HepG2 (cell line): ENCODE measurements at regions not wholly inside any gene's neighbourhood (a gene's known extent, or its start where the extent isn't known, plus 50 kb on each side); places are given as distances from the start of the nearest gene placed in this dataset.

Experiments used
- ATAC-seq: fragments of 200-7000 bp; cut with Tn5 transposase; 3 replicates; pipeline ENCODE4 v1.9.1; 2020; ENCODE audit warnings: mild to moderate bottlenecking, moderate library complexity
- BruUV-seq: library from RNA; stranded (reverse); fragments of 400-500 nt; replicated peaks from 2 replicates; lab custom pipeline; 2021; lab: Mats Ljungman, UMichigan
- CTCF ChIA-PET: fragments of 300-600 bp; formaldehyde crosslinking; extraction: SDS; loops from one replicate; lab custom pipeline; 2021; ENCODE audit warnings: low total read pairs, inconsistent platforms, low intra/inter-chr PET ratio; lab: Yijun Ruan, JAX
- POLR2A ChIA-PET: fragments of 350-600 bp; sonication (Branson Sonifier 250); formaldehyde crosslinking; loops from one replicate; lab custom pipeline; 2020; ENCODE audit warnings: antibody characterized with exemption, inconsistent platforms; lab: Yijun Ruan, JAX
- DNase-seq: peaks from one replicate; pipeline ENCODE4 v3.0.0-alpha.2; 2015; ENCODE audit warnings: low spot score
- FAIRE-seq: peaks from 3 replicates; lab custom pipeline; 2011; peaks lifted over from hg19 to GRCh38; lab: Jason Lieb, UNC
- H2AFZ ChIP-seq: one replicate; pipeline ENCODE4 v1.6.1; 2011; ENCODE audit warnings: low read length, inconsistent platforms
- H3K27ac ChIP-seq: fragments of 300-600 bp; 3 replicates; pipeline ENCODE4 v1.8.0; 2011; ENCODE audit warnings: mixed run types, mild to moderate bottlenecking, mixed read lengths, low read length, inconsistent platforms; ENCODE audit not compliant: insufficient read depth; ENCODE audit errors: extremely low read length
- H3K27me3 ChIP-seq, 2 experiments: fragments of 200-600 bp in 1 of 2; 2 replicates in 1 of 2; 3 replicates in 1 of 2; pipeline versions ENCODE4 v1.6.0 to v1.8.0; 2011; ENCODE audit warnings: low read length in 2 of 2, mild to moderate bottlenecking in 2 of 2, moderate library complexity in 2 of 2, inconsistent platforms in 1 of 2; ENCODE audit not compliant: insufficient read depth in 2 of 2, control insufficient read depth in 1 of 2
- H3K36me3 ChIP-seq, 2 experiments: fragments of 200-600 bp in 1 of 2; replicated peaks in 1 of 2; 2 replicates in 1 of 2; 3 replicates in 1 of 2; pipeline versions ENCODE4 v1.5.1 to v1.8.0; 2011; ENCODE audit warnings: low read length in 2 of 2, inconsistent platforms in 1 of 2; ENCODE audit not compliant: insufficient read depth in 2 of 2, control insufficient read depth in 1 of 2
- H3K4me1 ChIP-seq: 2 replicates; pipeline ENCODE4 v1.5.1; 2012; ENCODE audit warnings: low read length, inconsistent platforms; ENCODE audit not compliant: insufficient read depth
- H3K4me2 ChIP-seq: 2 replicates; pipeline ENCODE4 v1.6.0; 2011; ENCODE audit warnings: low read depth, low read length, inconsistent platforms
- H3K4me3 ChIP-seq, 3 experiments: fragments of 200-600 bp in 1 of 3; sonication (generic), shearing (Covaris generic) in 1 of 3; replicated peaks in 1 of 3; 2 replicates each; pipeline ENCODE4 v1.5.1; 2011 to 2016; ENCODE audit warnings: low read length in 3 of 3, inconsistent platforms in 2 of 3, low read depth in 2 of 3, mild to moderate bottlenecking in 2 of 3, control low read depth in 1 of 3, mixed read lengths in 1 of 3; ENCODE audit not compliant: insufficient read depth in 1 of 3
- H3K79me2 ChIP-seq: one replicate; pipeline ENCODE4 v1.6.1; 2011; ENCODE audit warnings: low read length, inconsistent platforms; ENCODE audit not compliant: insufficient read depth
- H3K9ac ChIP-seq: 2 replicates; pipeline ENCODE4 v1.6.0; 2011; ENCODE audit warnings: mild to moderate bottlenecking, low read depth, low read length, inconsistent platforms; ENCODE audit not compliant: insufficient read depth
- H3K9me3 ChIP-seq: 2 replicates; pipeline ENCODE4 v1.5.1; 2012; ENCODE audit warnings: mild to moderate bottlenecking, low read length
- H4K20me1 ChIP-seq: 2 replicates; pipeline ENCODE4 v1.6.0; 2011; ENCODE audit warnings: inconsistent platforms, mild to moderate bottlenecking, low read length, moderate library complexity; ENCODE audit not compliant: insufficient read depth
- HNRNPL ChIP-seq: fragments of 200-400 bp; formaldehyde crosslinking; IDR thresholded peaks from 2 replicates; pipeline ENCODE4 v1.6.1; 2017; ENCODE audit warnings: mild to moderate bottlenecking, low read depth, low read length
- PAF1 ChIP-seq: IDR thresholded peaks from 2 replicates; pipeline ENCODE4 v1.6.1; 2016; ENCODE audit warnings: missing genetic modification reagents, missing compliant biosample characterization
- ZNF318 ChIP-seq: sonication (generic); formaldehyde crosslinking; IDR thresholded peaks from 2 replicates; pipeline ENCODE4 v1.4.0; 2020; ENCODE audit warnings: mild to moderate bottlenecking, missing genetic modification reagents
- ZNF776 ChIP-seq: sonication (generic); formaldehyde crosslinking; IDR thresholded peaks from 2 replicates; pipeline ENCODE4 v1.4.0; 2020; ENCODE audit warnings: mild to moderate bottlenecking, missing genetic modification reagents
- ZNF792 ChIP-seq: IDR thresholded peaks from 2 replicates; pipeline ENCODE4 v1.6.1; 2016
- WGBS: methylation state at CpG from one replicate; pipeline ENCODE4 v1.1.6; 2017; ENCODE audit warnings: low lambda C conversion rate; 5-methylcytosine and 5-hydroxymethylcytosine counted together
- in situ Hi-C: cut with HindIII; loops from 2 replicates; pipeline ENCODE4 v1.10.0; 2017; ENCODE audit warnings: low pct_unique_long_range_greater_than_20kb; ENCODE audit not compliant: extremely low pct_ligation_motif_present
- intact Hi-C: fragments of 100-400 bp; cut with micrococcal nuclease; formaldehyde crosslinking; loops from one replicate; pipeline ENCODE4 v1.10.0; 2022; ENCODE audit not compliant: unreplicated experiment
- TF ChIP-seq, protein P1 (sequence below): IDR thresholded peaks from 2 replicates; pipeline ENCODE4 v1.6.1; 2016; ENCODE audit warnings: low read depth, missing genetic modification reagents, missing compliant biosample characterization
- TF ChIP-seq, protein P2 (sequence below): sonication (generic); formaldehyde crosslinking; IDR thresholded peaks from 2 replicates; pipeline ENCODE4 v1.5.0; 2020; ENCODE audit warnings: mild to moderate bottlenecking, missing genetic modification reagents
- TF ChIP-seq, protein P3 (sequence below): sonication (generic); formaldehyde crosslinking; IDR thresholded peaks from 2 replicates; pipeline ENCODE4 v1.5.1; 2020; ENCODE audit warnings: missing genetic modification reagents, mild to moderate bottlenecking, borderline replicate concordance

DNA sequence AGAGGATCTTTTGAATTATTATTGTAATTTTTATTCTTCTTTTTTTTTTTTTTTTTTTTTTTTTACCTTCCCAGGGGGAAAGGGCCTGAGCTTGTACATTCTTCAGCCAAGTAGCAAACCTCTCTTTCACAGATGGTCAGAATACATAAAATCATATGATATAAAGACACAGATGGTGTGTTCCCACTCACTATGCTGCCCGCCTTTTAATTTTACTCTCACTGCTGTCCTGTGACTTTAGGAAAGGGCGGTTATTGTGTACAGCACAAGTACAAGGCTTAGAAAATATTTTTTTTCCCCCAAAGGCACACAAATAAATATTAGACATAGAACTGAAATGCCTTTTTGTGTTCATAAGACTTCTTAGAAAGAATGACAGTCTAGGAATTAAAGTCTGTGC, 213.6 kb downstream of the RPS24 start:
- no peak for DNase-seq
- H3K36me3 ChIP-seq = no peaks in the 10 kb centered on the region
- BruUV-seq = no TSS peak
- H3K4me2 ChIP-seq = no peak overlapping the region
- H3K4me3 ChIP-seq = no peak overlapping the region
- no peaks in the 10 kb centered on the region for H4K20me1 ChIP-seq
- no peaks in the 10 kb centered on the region; the same call in 1 of the 2 replicates for H3K9me3 ChIP-seq
- H2AFZ ChIP-seq = no peak overlapping the region
- no peak overlapping the region for H3K27ac ChIP-seq
- 78% methylated on average over 2 of the region's 2 CpGs for WGBS
- ChIA-PET POLR2A (no interaction called here), CTCF (no interaction called here)
- H3K4me1 ChIP-seq = no peaks in the 10 kb centered on the region
- in situ Hi-C loops = no loop called here
- FAIRE-seq = no peak
- H3K79me2 ChIP-seq = no peaks in the 10 kb centered on the region
- H3K27me3 ChIP-seq = peaks cover 4 to 6% of the 10 kb centered on the region in 2 experiments; a peak in 3 of 5 replicates
- ATAC-seq = no peak
- intact Hi-C loops = no loop called here
- H3K9ac ChIP-seq = no peak overlapping the region
- no peak for TF ChIP-seq ZNF776 (CRISPR knock-in tag)
- no peak for TF ChIP-seq HNRNPL
- TF ChIP-seq, protein P1, sequence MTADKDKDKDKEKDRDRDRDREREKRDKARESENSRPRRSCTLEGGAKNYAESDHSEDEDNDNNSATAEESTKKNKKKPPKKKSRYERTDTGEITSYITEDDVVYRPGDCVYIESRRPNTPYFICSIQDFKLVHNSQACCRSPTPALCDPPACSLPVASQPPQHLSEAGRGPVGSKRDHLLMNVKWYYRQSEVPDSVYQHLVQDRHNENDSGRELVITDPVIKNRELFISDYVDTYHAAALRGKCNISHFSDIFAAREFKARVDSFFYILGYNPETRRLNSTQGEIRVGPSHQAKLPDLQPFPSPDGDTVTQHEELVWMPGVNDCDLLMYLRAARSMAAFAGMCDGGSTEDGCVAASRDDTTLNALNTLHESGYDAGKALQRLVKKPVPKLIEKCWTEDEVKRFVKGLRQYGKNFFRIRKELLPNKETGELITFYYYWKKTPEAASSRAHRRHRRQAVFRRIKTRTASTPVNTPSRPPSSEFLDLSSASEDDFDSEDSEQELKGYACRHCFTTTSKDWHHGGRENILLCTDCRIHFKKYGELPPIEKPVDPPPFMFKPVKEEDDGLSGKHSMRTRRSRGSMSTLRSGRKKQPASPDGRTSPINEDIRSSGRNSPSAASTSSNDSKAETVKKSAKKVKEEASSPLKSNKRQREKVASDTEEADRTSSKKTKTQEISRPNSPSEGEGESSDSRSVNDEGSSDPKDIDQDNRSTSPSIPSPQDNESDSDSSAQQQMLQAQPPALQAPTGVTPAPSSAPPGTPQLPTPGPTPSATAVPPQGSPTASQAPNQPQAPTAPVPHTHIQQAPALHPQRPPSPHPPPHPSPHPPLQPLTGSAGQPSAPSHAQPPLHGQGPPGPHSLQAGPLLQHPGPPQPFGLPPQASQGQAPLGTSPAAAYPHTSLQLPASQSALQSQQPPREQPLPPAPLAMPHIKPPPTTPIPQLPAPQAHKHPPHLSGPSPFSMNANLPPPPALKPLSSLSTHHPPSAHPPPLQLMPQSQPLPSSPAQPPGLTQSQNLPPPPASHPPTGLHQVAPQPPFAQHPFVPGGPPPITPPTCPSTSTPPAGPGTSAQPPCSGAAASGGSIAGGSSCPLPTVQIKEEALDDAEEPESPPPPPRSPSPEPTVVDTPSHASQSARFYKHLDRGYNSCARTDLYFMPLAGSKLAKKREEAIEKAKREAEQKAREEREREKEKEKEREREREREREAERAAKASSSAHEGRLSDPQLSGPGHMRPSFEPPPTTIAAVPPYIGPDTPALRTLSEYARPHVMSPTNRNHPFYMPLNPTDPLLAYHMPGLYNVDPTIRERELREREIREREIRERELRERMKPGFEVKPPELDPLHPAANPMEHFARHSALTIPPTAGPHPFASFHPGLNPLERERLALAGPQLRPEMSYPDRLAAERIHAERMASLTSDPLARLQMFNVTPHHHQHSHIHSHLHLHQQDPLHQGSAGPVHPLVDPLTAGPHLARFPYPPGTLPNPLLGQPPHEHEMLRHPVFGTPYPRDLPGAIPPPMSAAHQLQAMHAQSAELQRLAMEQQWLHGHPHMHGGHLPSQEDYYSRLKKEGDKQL (CRISPR knock-in tag) = no peak
- TF ChIP-seq, protein P2, sequence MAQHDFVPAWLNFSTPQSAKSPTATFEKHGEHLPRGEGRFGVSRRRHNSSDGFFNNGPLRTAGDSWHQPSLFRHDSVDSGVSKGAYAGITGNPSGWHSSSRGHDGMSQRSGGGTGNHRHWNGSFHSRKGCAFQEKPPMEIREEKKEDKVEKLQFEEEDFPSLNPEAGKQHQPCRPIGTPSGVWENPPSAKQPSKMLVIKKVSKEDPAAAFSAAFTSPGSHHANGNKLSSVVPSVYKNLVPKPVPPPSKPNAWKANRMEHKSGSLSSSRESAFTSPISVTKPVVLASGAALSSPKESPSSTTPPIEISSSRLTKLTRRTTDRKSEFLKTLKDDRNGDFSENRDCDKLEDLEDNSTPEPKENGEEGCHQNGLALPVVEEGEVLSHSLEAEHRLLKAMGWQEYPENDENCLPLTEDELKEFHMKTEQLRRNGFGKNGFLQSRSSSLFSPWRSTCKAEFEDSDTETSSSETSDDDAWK (CRISPR knock-in tag) = no peak
- TF ChIP-seq ZNF318 (CRISPR knock-in tag) = no peak
- TF ChIP-seq ZNF792 (CRISPR knock-in tag) = no peak
- TF ChIP-seq, protein P3, sequence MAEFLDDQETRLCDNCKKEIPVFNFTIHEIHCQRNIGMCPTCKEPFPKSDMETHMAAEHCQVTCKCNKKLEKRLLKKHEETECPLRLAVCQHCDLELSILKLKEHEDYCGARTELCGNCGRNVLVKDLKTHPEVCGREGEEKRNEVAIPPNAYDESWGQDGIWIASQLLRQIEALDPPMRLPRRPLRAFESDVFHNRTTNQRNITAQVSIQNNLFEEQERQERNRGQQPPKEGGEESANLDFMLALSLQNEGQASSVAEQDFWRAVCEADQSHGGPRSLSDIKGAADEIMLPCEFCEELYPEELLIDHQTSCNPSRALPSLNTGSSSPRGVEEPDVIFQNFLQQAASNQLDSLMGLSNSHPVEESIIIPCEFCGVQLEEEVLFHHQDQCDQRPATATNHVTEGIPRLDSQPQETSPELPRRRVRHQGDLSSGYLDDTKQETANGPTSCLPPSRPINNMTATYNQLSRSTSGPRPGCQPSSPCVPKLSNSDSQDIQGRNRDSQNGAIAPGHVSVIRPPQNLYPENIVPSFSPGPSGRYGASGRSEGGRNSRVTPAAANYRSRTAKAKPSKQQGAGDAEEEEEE = no peak
- TF ChIP-seq PAF1 (CRISPR knock-in tag) = no peak
